ENCODE measurements at regions not wholly inside any gene's neighbourhood (a gene's known extent, or its start where the extent isn't known, plus 50 kb on each side); places are given as distances from the start of the nearest gene placed in this dataset.
A peak's percentile ranks its signal among the peaks of the same experiment; 100 is the strongest.

- no peak overlapping the region for H3K9ac ChIP-seq (ENCODE audit: low read length)
- H3K9me3 Mint-ChIP-seq (ENCODE audit: unreplicated experiment): peaks cover 2% of the 10 kb centered on the region
- H3K79me2 ChIP-seq (ENCODE audit: insufficient read depth, low read length): no peaks in the 10 kb centered on the region
- no peak overlapping the region for H3K27ac Mint-ChIP-seq (ENCODE audit: unreplicated experiment)
- H3K9me3 ChIP-seq (ENCODE audit: insufficient read depth, low read depth, low read length): no peaks in the 10 kb centered on the region
- no peaks in the 10 kb centered on the region for H3K36me3 ChIP-seq (ENCODE audit: insufficient read depth, low read length)
- no peaks in the 10 kb centered on the region for H3K27me3 ChIP-seq (ENCODE audit: insufficient read depth, low read length)
- H3K4me3 ChIP-seq (ENCODE audit: insufficient read depth, low read depth, low read length): no peak overlapping the region
- no peak overlapping the region for H3K4me3 Mint-ChIP-seq (ENCODE audit: unreplicated experiment)
- no peak overlapping the region for H2AFZ ChIP-seq (ENCODE audit: low read depth, low read length)
- no peaks in the 10 kb centered on the region for H3K27me3 Mint-ChIP-seq (ENCODE audit: low read depth, unreplicated experiment)
- H3K4me1 Mint-ChIP-seq (ENCODE audit: low read depth, unreplicated experiment): peaks cover 13% of the 10 kb centered on the region
- DNase-seq (ENCODE audit: low read depth) (no peak), FAIRE-seq (peak; percentile 9)
- H4K20me1 ChIP-seq (ENCODE audit: insufficient read depth, low read length): no peaks in the 10 kb centered on the region
- H3K27ac ChIP-seq (ENCODE audit: low read depth, low read length): no peak overlapping the region
- H3K36me3 Mint-ChIP-seq (ENCODE audit: low read depth, unreplicated experiment): no peaks in the 10 kb centered on the region
- TF ChIP-seq EZH2 (IDR thresholded peaks at IDR 0.05; ENCODE audit: insufficient read depth, low read length) (no peak), CTCF (IDR thresholded peaks at IDR 0.05; ENCODE audit: insufficient read depth, low read depth, low read length) (no peak)
- no peak overlapping the region for H3K4me2 ChIP-seq (ENCODE audit: low read length)
- H3K4me1 ChIP-seq (ENCODE audit: insufficient read depth, low read length): peaks cover 7% of the 10 kb centered on the region
These were observed 800.3 kb downstream of the TUSC7 start for GRCh38 chr3:117509858-117510257.

DNA sequence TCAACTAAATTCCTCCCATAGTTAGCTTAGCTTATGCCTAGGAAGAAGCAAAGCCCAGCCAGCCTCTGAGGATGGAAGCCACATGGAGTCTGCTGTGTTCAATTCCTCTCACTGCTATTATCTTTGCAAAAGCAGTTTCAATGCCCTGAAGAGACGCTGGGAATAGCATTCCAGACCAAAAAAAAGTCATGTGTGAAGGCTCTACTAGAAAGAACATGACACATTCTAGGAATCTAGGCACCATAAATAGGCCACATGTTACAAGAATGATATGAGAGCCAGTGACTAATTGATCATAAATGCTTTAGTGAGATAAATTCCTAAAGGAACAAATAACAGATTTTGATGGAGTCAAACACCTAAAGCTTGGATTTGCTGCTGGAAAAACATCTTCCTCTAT is 800.8 kb downstream of the TUSC7 start:
- Histone ChIP-seq H3K27ac (ENCODE audit: low read depth, low read length) (no peak overlapping the region), H3K36me3 (ENCODE audit: insufficient read depth, low read length) (no peaks in the 10 kb centered on the region), H3K9ac (ENCODE audit: low read length) (no peak overlapping the region), H3K79me2 (ENCODE audit: insufficient read depth, low read length) (no peaks in the 10 kb centered on the region), H3K4me3 (ENCODE audit: insufficient read depth, low read depth, low read length) (no peak overlapping the region), H4K20me1 (ENCODE audit: insufficient read depth, low read length) (no peaks in the 10 kb centered on the region), H3K4me1 (ENCODE audit: insufficient read depth, low read length) (peaks cover 7% of the 10 kb centered on the region), H2AFZ (ENCODE audit: low read depth, low read length) (no peak overlapping the region), H3K27me3 (ENCODE audit: insufficient read depth, low read length) (no peaks in the 10 kb centered on the region), H3K4me2 (ENCODE audit: low read length) (no peak overlapping the region), H3K9me3 (ENCODE audit: insufficient read depth, low read depth, low read length) (no peaks in the 10 kb centered on the region)
- peaks cover 2% of the 10 kb centered on the region for H3K9me3 Mint-ChIP-seq (ENCODE audit: unreplicated experiment)
- TF ChIP-seq EZH2 (IDR thresholded peaks at IDR 0.05; ENCODE audit: insufficient read depth, low read length) (no peak), CTCF (IDR thresholded peaks at IDR 0.05; ENCODE audit: insufficient read depth, low read depth, low read length) (no peak)
- DNase-seq (ENCODE audit: low read depth) (peak; percentile 67), FAIRE-seq (no peak)
- no peaks in the 10 kb centered on the region for H3K36me3 Mint-ChIP-seq (ENCODE audit: low read depth, unreplicated experiment)
- no peaks in the 10 kb centered on the region for H3K27me3 Mint-ChIP-seq (ENCODE audit: low read depth, unreplicated experiment)
- no peak overlapping the region for H3K27ac Mint-ChIP-seq (ENCODE audit: unreplicated experiment)
- H3K4me3 Mint-ChIP-seq (ENCODE audit: unreplicated experiment): no peak overlapping the region
- peaks cover 13% of the 10 kb centered on the region for H3K4me1 Mint-ChIP-seq (ENCODE audit: low read depth, unreplicated experiment)

GRCh38 chr3:117512975-117513374 is 803.4 kb downstream of the TUSC7 start:
- H3K36me3 ChIP-seq (ENCODE audit: insufficient read depth, low read length): no peaks in the 10 kb centered on the region
- TF ChIP-seq CTCF (IDR thresholded peaks at IDR 0.05; ENCODE audit: insufficient read depth, low read depth, low read length) (no peak), EZH2 (IDR thresholded peaks at IDR 0.05; ENCODE audit: insufficient read depth, low read length) (no peak)
- no peak overlapping the region for H3K4me3 Mint-ChIP-seq (ENCODE audit: unreplicated experiment)
- H3K9me3 Mint-ChIP-seq (ENCODE audit: unreplicated experiment): peaks cover 2% of the 10 kb centered on the region
- FAIRE-seq (peak; percentile 20), DNase-seq (ENCODE audit: low read depth) (peak; percentile 77)
- H4K20me1 ChIP-seq (ENCODE audit: insufficient read depth, low read length): no peaks in the 10 kb centered on the region
- H3K27ac ChIP-seq (ENCODE audit: low read depth, low read length): no peak overlapping the region
- no peak overlapping the region for H2AFZ ChIP-seq (ENCODE audit: low read depth, low read length)
- no peak overlapping the region for H3K27ac Mint-ChIP-seq (ENCODE audit: unreplicated experiment)
- H3K4me1 Mint-ChIP-seq (ENCODE audit: low read depth, unreplicated experiment): peaks cover 13% of the 10 kb centered on the region
- H3K27me3 ChIP-seq (ENCODE audit: insufficient read depth, low read length): no peaks in the 10 kb centered on the region
- H3K4me1 ChIP-seq (ENCODE audit: insufficient read depth, low read length): peaks cover 7% of the 10 kb centered on the region
- no peaks in the 10 kb centered on the region for H3K9me3 ChIP-seq (ENCODE audit: insufficient read depth, low read depth, low read length)
- no peaks in the 10 kb centered on the region for H3K36me3 Mint-ChIP-seq (ENCODE audit: low read depth, unreplicated experiment)
- no peak overlapping the region for H3K9ac ChIP-seq (ENCODE audit: low read length)
- H3K4me3 ChIP-seq (ENCODE audit: insufficient read depth, low read depth, low read length): no peak overlapping the region
- H3K4me2 ChIP-seq (ENCODE audit: low read length): no peak overlapping the region
- H3K79me2 ChIP-seq (ENCODE audit: insufficient read depth, low read length): no peaks in the 10 kb centered on the region
- no peaks in the 10 kb centered on the region for H3K27me3 Mint-ChIP-seq (ENCODE audit: low read depth, unreplicated experiment)

Data from astrocyte (in vitro differentiated cells and primary cell).